GM12878 (cell line): ENCODE measurements at regions not wholly inside any gene's neighbourhood (a gene's known extent, or its start where the extent isn't known, plus 50 kb on each side); places are given as distances from the start of the nearest gene placed in this dataset.

Source experiments
- ATAC-seq: fragments of 200-7000 bp; cut with Tn5 transposase; 3 replicates; pipeline ENCODE4 v1.9.1; 2020; ENCODE audit warnings: mild to moderate bottlenecking, moderate library complexity
- BruUV-seq: library from RNA; stranded (reverse); fragments of 400-500 nt; replicated peaks from 2 replicates; lab custom pipeline; 2021; lab: Mats Ljungman, UMichigan
- CTCF ChIA-PET: fragments of 300-600 bp; sonication (Branson Sonifier 250); formaldehyde crosslinking; extraction: SDS; loops from one replicate; lab custom pipeline; 2021; ENCODE audit warnings: inconsistent platforms; lab: Yijun Ruan, JAX
- POLR2A ChIA-PET: fragments of 350-600 bp; formaldehyde crosslinking; extraction: SDS; loops from one replicate; lab custom pipeline; 2021; ENCODE audit warnings: inconsistent platforms; lab: Charles Lee
- RAD21 ChIA-PET: fragments of 300-600 bp; sonication (Branson Sonifier 250); formaldehyde crosslinking; loops from one replicate; lab custom pipeline; 2023; ENCODE audit warnings: antibody characterized with exemption; ENCODE audit not compliant: unreplicated experiment; lab: Charles Lee
- SMC1A ChIA-PET: fragments of 300-600 bp; sonication (Branson Sonifier 250); formaldehyde crosslinking; loops from one replicate; lab custom pipeline; 2023; ENCODE audit not compliant: unreplicated experiment, uncharacterized antibody; lab: Charles Lee
- DNase-seq: peaks from one replicate; pipeline ENCODE4 v3.0.0-alpha.2; 2011; ENCODE audit warnings: low read depth, low spot score
- FAIRE-seq: peaks from 3 replicates; lab custom pipeline; 2011; peaks lifted over from hg19 to GRCh38; lab: Jason Lieb, UNC
- H2AFZ ChIP-seq: 2 replicates; pipeline ENCODE4 v1.6.0; 2011; ENCODE audit warnings: low read depth, low read length, control low read depth; ENCODE audit not compliant: control insufficient read depth
- H3K27ac ChIP-seq: 2 replicates; pipeline ENCODE4 v1.5.1; 2011; ENCODE audit warnings: control low read depth; ENCODE audit not compliant: control insufficient read depth, insufficient read depth
- H3K27me3 ChIP-seq, 2 experiments: replicated peaks in 1 of 2; 2 replicates each; pipeline versions ENCODE4 v1.6.0 to v1.6.1; 2011; ENCODE audit warnings: low read length in 1 of 2; ENCODE audit not compliant: control insufficient read depth in 2 of 2, insufficient read depth in 2 of 2
- H3K36me3 ChIP-seq, 2 experiments: 2 replicates each; pipeline ENCODE4 v1.5.1; 2011; ENCODE audit warnings: low read length in 1 of 2; ENCODE audit not compliant: control insufficient read depth in 2 of 2, insufficient read depth in 2 of 2
- H3K4me1 ChIP-seq: 2 replicates; pipeline ENCODE4 v1.6.1; 2011; ENCODE audit warnings: mild to moderate bottlenecking, low read length, moderate library complexity, mixed read lengths; ENCODE audit not compliant: control insufficient read depth, insufficient read depth
- H3K4me2 ChIP-seq: 2 replicates; pipeline ENCODE4 v1.6.0; 2011; ENCODE audit warnings: control low read depth; ENCODE audit not compliant: control insufficient read depth, insufficient read depth
- H3K4me3 ChIP-seq: fragments of 200-600 bp; sonication (generic); 2 replicates; pipeline ENCODE4 v1.5.1; 2016
- H3K79me2 ChIP-seq: 2 replicates; pipeline ENCODE4 v1.6.0; 2011; ENCODE audit warnings: low read length; ENCODE audit not compliant: control insufficient read depth, insufficient read depth
- H3K9ac ChIP-seq: 2 replicates; pipeline ENCODE4 v1.8.0; 2011; ENCODE audit warnings: low read length, control low read depth, mixed read lengths; ENCODE audit not compliant: control insufficient read depth, insufficient read depth
- H3K9me3 ChIP-seq: replicated peaks from 3 replicates; pipeline ENCODE4 v1.5.1; 2011; ENCODE audit warnings: mild to moderate bottlenecking, low read length; ENCODE audit not compliant: control insufficient read depth, insufficient read depth
- H4K20me1 ChIP-seq: 2 replicates; pipeline ENCODE4 v1.6.0; 2011; ENCODE audit not compliant: control insufficient read depth, insufficient read depth
- CEBPZ ChIP-seq: fragments of 150-350 bp; IDR thresholded peaks from 2 replicates; pipeline ENCODE4 v1.6.1; 2016; ENCODE audit warnings: low read depth, low read length
- CREB1 ChIP-seq: IDR thresholded peaks from 2 replicates; pipeline ENCODE4 v1.6.1; 2012; ENCODE audit warnings: low read depth, mild to moderate bottlenecking, inconsistent platforms
- E2F8 ChIP-seq: fragments of 450-650 bp; IDR thresholded peaks from 2 replicates; pipeline ENCODE4 v1.6.1; 2018; ENCODE audit warnings: mild to moderate bottlenecking, low read depth, moderate library complexity; ENCODE audit not compliant: partially characterized antibody
- MAX ChIP-seq: IDR thresholded peaks from 2 replicates; pipeline ENCODE4 v1.6.1; 2012; ENCODE audit warnings: low read depth, low read length, improper control_type of control experiment
- ZBED1 ChIP-seq: IDR thresholded peaks from 2 replicates; pipeline ENCODE4 v1.6.1; 2016; ENCODE audit warnings: borderline replicate concordance
- WGBS: methylation state at CpG from one replicate; pipeline ENCODE4 v1.1.6; 2016; ENCODE audit warnings: low lambda C conversion rate; ENCODE audit not compliant: insufficient replicate concordance, insufficient coverage; ENCODE audit errors: missing lambda C conversion rate; 5-methylcytosine and 5-hydroxymethylcytosine counted together
- in situ Hi-C: fragments of 300-500 bp; cut with MboI; formaldehyde crosslinking; loops from 9 replicates; pipeline ENCODE4 v1.14.3; 2018; ENCODE audit warnings: mixed read lengths
- intact Hi-C: fragments of 100-400 bp; cut with micrococcal nuclease; formaldehyde crosslinking; loops from one replicate; pipeline ENCODE4 v1.14.2; 2022; ENCODE audit not compliant: unreplicated experiment

GRCh38 chr17:77598241-77598620, 360.3 kb upstream of the TNRC6C start:
- H4K20me1 ChIP-seq: no peaks in the 10 kb centered on the region
- in situ Hi-C loops: no loop called here
- no peak for DNase-seq
- no peak overlapping the region for H3K4me2 ChIP-seq
- no peak for TF ChIP-seq ZBED1
- TF ChIP-seq MAX: no peak
- TF ChIP-seq CREB1: no peak
- no peak for TF ChIP-seq E2F8
- no peak for TF ChIP-seq CEBPZ
- ATAC-seq: no peak
- RAD21 ChIA-PET: interaction anchor here (0.6 kb wide), 2 partner anchors 156 to 281 kb away, joined by 3 to 4 read pairs; no protein-coding TSS in a partner anchor
- no peak overlapping the region for H3K4me3 ChIP-seq
- no peaks in the 10 kb centered on the region for H3K79me2 ChIP-seq
- intact Hi-C loops: no loop called here
- CTCF ChIA-PET: interaction anchor here (0.8 kb wide), 1 partner anchor 423 kb away, joined by 3 read pairs; no protein-coding TSS in a partner anchor
- no peak overlapping the region for H2AFZ ChIP-seq
- H3K27me3 ChIP-seq: peaks cover 0 to 2% of the 10 kb centered on the region in 2 experiments; a peak in 2 of 4 replicates
- no peaks in the 10 kb centered on the region for H3K36me3 ChIP-seq
- POLR2A ChIA-PET: no interaction called here
- no peaks in the 10 kb centered on the region for H3K9me3 ChIP-seq
- 43% methylated on average over 4 of the region's 4 CpGs for WGBS
- no peaks in the 10 kb centered on the region for H3K4me1 ChIP-seq
- no peak overlapping the region for H3K27ac ChIP-seq
- no peak overlapping the region for H3K9ac ChIP-seq
- SMC1A ChIA-PET: no interaction called here
- FAIRE-seq: no peak
- BruUV-seq: no TSS peak
